GM18505 (cell line): ENCODE measurements at regions not wholly inside any gene's neighbourhood (a gene's known extent, or its start where the extent isn't known, plus 50 kb on each side); places are given as distances from the start of the nearest gene placed in this dataset.

ENCODE experiments used
- ATAC-seq: cut with Tn5 transposase; IDR thresholded peaks from one replicate; pipeline ENCODE4 v1.9.1; 2021; ENCODE audit not compliant: unreplicated experiment
- POLR2A ChIP-seq: IDR thresholded peaks from 4 replicates; pipeline ENCODE4 v1.6.1; 2011; ENCODE audit warnings: borderline replicate concordance; ENCODE audit not compliant: insufficient read depth, insufficient read length; ENCODE audit errors: extremely low read depth

DNA sequence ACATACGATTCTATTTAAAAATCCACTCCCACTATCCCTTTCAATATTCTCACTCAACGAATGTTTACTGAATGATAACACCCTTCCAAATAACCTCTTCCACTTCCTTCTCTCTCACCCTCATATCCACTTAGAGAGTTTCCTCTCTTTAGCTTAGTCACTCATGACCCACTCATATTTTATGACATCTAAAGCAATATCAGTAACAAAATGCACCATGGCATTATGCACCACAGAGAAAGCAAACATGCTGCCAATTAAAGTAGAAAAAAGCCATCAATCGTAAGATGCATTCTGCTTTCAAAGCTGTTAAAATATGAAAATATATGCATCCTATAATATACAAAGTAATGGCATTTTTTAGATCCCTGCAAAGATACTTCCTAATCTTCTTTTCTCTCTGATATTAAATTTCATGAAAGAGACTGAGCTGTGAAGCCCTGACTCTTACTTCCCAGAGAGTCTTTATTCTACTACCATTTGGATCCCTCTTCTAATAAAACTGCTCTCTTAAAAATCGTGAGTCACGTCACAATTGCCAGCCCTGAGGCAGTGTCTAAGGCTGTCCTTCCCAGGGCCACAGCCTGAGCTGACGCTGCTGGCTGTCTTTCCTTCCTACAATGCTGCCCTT, 283.0 kb upstream of the KLF6 start:
- no peak for ATAC-seq
- TF ChIP-seq POLR2A: no peak

DNA sequence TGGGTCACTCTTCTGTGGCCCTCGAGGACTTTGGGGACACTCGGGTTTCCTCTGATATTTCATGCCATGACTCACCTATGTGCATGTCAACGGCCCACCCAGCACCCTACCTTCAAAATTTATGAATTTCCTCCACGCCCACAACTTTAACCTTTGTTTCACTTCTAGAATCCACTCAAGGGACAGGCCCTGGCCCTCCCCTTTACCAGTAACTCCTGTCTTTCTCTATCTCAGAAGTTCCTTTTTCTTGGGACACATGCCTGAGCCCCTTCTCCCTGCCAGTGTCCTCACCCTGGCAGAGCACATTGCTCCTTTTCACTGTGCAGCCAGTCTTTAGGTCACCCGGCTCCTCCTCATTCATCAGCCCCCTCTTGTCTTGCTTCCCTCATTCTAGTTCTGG, 282.5 kb upstream of the KLF6 start:
- peak; percentile 71 for ATAC-seq
- TF ChIP-seq POLR2A: no peak

DNA sequence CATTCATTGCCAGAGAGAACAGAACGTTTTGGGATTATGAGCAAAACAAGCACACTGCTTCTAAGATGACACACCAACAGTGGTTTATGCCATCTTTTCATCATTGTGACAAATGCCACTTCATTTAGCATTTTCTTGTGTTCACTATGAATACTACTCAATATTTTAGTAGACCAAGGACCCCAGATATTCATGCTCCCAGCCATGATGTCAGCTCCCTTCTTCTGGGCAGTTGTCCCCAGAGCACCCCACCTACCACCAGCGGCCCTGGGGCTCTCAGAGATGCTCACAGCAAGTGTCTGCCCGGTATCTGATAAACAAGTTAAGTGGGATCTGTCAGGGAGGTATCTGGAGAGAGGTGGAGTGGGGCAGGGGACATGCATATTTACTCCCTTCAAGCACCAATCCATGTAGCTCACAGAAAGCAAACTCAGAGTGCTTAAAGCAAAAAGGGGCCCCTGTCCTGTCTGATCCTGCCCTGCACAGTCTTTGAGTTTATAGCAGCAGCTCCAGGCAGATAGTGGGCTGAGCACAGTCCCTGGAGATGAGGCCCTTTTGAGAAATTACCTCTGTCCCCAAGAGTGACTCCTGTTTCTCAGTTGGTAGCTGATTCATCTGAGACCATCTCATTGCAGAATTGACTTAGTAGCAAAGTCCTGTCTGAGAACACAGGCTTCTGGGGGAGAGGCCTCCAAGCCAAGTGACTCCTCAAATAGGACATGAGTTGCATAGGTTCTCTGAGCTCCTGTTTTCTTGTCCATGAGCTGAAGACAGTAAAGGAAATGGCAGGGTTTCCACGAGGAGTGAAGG, 281.8 kb upstream of the KLF6 start:
- no peak for ATAC-seq

DNA sequence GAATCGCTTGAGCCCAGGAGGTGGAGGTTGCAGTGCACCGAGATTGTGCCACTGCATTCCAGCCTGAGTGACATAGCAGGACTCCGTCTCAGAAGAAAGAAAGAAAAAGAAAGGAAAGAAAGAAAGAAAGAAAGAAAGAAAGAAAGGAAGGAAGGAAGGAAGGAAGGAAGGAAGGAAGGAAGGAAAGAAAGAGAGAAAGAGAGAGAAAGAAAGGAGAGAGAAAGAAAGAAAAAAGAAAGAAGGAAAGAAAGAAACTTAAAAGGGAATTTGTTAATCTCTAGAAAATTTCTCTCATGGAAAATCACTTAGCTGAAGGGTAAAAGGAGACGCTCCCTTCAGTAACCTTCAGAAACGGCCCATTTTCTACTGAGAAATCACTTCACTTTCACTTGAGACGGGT, 279.5 kb upstream of the KLF6 start:
- no peak for TF ChIP-seq POLR2A
- ATAC-seq: no peak

More for the DNA sequence above, 281.8 kb upstream of the KLF6 start:
- no peak for TF ChIP-seq POLR2A

DNA sequence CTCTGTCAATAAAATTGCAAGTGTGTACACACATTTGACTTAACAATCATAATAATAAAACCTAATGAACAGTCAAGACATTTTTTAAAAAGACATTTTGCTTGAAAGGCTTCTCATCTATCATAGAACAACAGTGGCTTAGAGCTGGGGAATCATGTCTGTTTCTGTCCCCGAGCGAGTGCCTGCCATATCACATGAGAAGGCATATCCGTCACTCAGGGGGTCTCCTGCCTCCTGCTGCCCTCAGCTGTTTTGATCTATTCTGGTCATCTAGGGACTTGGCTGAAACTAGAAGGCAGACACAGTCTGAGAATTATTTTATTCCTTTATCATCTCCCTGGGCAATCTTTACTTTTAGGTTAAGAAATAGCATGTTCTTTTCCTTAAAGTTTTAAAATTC, 278.7 kb upstream of the KLF6 start:
- no peak for ATAC-seq
- no peak for TF ChIP-seq POLR2A

DNA sequence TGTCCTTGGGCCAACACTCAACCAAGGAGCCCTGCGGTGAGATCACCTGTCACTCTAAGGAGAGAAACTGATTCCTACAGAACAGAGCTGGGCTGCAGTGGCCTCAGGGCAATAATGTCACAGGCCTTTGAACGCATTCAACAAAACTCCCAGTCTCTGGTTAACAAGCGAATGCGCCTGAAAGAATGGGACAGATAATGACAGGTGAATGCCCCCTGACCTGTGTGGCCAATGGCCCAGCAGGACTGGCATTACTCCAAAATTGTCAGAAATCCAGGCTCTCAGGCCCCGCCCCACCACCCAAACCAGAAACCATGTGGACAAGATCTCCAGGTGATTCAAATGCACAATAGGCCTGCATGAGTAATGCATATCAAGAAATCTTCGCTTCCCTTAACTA, 277.7 kb upstream of the KLF6 start:
- no peak for TF ChIP-seq POLR2A
- ATAC-seq: no peak

DNA sequence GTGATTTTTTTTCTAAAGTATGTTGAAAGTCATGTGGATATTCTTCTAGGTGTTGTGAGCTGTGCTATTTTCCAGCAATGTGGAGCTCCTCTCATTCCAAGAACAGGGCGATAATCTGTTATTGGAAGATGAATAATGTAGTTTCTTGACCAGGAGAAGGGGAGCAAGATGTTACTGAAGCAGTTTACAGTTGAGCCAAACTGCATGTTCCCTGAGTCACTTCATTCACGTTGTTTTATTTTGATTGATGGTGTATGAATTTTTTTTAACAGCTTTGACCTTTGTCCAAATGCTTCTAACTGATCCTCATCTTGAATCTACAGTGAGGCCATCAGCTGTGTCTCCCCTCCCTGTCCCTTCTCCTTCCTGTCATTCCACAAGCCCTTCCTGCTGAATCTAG, 277.1 kb upstream of the KLF6 start:
- no peak for ATAC-seq
- no peak for TF ChIP-seq POLR2A

DNA sequence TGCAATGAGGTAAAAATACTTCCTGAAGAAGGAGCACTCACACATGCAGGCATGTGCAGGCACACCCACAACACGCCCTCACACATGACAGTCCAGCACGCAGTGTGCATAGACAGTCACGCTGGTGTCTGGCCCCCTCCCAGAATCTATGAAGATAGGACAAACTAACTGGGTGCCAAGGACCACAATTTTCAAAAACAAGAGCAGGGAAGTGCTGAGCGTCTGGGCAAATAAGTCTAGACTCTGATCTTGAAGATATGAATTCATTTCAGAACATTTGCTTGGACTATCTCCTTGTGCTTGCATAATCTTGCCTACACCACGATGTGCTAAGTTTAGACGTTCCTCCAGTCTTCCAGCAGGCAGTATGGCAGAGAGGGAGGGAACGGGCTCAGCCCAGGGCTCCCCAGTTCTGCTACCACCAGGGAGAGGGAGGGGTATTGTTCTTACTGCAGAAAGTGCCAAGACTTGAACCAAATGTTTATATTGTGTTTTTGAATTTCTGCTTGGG, 276.5 kb upstream of the KLF6 start:
- no peak for TF ChIP-seq POLR2A
- no peak for ATAC-seq

DNA sequence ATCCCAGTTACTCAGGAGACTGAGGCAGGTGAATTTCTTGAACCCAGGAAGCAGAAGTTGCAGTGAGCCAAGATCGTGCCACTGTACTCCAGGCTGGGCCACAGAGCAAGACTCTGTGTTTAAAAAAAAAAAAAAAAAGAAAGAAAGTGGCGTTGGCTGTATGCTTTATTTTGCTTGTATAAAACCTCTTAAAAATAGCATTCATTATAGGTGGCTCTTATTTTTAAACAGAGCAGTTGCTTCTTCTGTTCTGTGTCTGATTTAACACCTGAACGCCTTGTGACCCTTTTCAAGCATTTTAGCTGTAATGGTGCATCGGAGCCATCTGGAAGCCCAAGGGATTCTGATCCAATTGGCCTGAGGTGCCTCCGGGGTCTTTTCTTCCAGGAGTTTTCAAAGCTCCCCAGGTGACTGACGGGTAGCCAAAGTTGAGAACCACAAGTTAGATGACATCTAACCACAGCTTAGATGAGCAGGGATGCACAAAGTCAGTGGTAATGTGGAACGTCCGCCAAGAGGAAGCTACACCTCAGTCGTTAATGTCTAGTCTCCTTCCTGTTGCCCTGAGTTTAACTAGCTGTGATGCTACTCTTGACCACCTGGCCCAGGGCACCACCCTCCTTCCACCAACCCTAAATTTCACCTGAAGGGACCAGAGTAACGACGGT, 274.6 kb upstream of the KLF6 start:
- TF ChIP-seq POLR2A: no peak
- ATAC-seq: no peak

DNA sequence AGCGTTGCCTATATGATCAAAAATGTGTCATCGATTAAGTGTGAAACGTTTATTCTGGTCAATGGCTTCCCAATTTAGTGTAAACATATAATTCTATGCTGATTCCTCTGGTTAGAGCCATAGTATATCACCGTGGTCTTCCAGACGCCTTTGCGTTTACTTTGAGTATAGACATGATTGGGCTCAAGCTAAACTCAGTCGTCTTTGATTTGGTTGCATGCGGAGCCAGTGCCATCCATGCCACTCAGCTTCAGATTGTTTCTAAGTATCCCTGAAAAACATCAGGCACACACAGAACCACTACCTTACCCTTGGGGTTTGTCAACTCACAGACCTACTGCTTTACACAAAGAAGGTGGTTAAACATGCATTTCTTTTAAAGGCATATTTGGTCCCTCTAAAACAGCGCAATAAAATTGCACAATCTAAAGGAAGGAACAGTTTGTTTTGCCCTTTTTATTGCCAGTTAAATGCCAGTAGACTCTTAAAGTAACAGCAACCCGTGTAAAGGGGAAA, 273.6 kb upstream of the KLF6 start:
- ATAC-seq: no peak

DNA sequence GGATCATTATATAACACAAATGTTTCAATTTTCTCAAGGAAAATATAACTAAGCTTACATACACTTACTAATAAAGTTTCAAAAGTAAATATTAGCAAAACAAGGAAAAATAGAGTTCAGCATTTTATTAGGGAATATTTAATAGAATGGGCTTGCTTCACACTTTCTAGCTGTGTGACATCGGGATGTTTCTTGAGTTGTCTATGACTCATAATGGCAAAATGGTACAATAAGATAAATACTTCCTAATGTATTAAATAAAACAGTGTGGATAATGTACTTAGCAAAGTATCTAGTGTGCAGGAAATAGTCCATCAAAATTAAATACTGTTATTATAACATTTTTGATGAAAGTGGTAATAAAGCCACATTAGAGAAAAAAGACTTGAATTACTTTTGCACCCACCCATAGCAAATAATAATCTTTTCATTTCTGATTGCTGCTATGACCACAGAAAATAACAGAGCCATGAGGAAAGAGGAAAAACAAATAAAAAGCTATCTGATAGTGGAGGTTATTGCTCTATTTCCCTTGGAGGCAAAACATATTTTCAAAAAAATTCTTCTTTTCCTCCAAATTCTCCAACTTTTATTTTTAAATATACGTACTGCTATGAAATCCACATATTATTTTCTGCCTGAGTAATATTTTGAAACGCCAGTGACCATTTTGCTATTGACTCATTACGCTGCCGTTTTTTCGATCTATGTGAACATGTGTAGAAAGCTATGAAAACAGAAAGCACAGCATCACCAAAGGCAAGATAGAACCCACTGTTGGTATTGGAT, 272.9 kb upstream of the KLF6 start:
- no peak for ATAC-seq
- TF ChIP-seq POLR2A: no peak

More for the DNA sequence above, 273.6 kb upstream of the KLF6 start:
- no peak for TF ChIP-seq POLR2A

DNA sequence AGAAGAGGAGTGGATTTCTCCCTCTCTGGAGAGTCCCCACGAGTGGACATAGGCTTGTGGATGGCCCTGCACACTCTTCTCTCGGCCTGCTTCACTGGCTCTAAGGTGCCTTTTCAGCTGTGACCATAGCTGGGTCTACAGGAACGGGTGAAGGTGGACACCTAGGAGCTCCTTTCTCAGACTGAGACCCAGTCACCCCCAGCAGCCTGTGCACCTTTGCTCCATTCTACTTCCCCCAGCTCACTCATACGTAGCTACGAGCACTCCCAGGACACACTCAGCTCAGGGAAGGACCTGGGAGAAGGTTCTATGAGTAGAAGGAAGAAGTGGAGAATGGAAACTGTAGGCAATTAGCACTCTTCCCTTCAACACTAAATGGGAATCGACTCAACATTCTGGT, 272.0 kb upstream of the KLF6 start:
- no peak for TF ChIP-seq POLR2A

More for the DNA sequence above, 272.0 kb upstream of the KLF6 start:
- ATAC-seq: no peak
